BLaER1 (cell line): ENCODE measurements at regions not wholly inside any gene's neighbourhood (a gene's known extent, or its start where the extent isn't known, plus 50 kb on each side); places are given as distances from the start of the nearest gene placed in this dataset.

Experiments used
- H3K27ac ChIP-seq: shearing (Covaris generic); formaldehyde crosslinking; 2 replicates; pipeline ENCODE4 v1.8.1; 2022
- H3K27me3 ChIP-seq: shearing (Covaris generic); formaldehyde crosslinking; 2 replicates; pipeline ENCODE4 v1.8.1; 2022
- H3K36me3 ChIP-seq: shearing (Covaris generic); formaldehyde crosslinking; 2 replicates; pipeline ENCODE4 v1.8.1; 2022
- H3K4me1 ChIP-seq: shearing (Covaris generic); formaldehyde crosslinking; 2 replicates; pipeline ENCODE4 v1.8.1; 2022
- H3K4me2 ChIP-seq: shearing (Covaris generic); formaldehyde crosslinking; 2 replicates; pipeline ENCODE4 v1.8.1; 2022
- H3K4me3 ChIP-seq: shearing (Covaris generic); formaldehyde crosslinking; 2 replicates; pipeline ENCODE4 v1.8.1; 2022
- H3K9ac ChIP-seq: shearing (Covaris generic); formaldehyde crosslinking; 2 replicates; pipeline ENCODE4 v1.8.1; 2022
- H3K9me3 ChIP-seq: shearing (Covaris generic); formaldehyde crosslinking; 2 replicates; pipeline ENCODE4 v1.8.1; 2022
- H4K20me1 ChIP-seq: shearing (Covaris generic); formaldehyde crosslinking; 2 replicates; pipeline ENCODE4 v1.8.1; 2022
- Cebpa-rat ChIP-seq: shearing (Covaris generic); IDR thresholded peaks from 2 replicates; pipeline ENCODE4 v1.8.1; 2022

- no peaks in the 10 kb centered on the region for H3K27me3 ChIP-seq
- no peak overlapping the region for H3K9ac ChIP-seq
- H3K4me1 ChIP-seq = peaks cover 17% of the 10 kb centered on the region
- peaks cover 16% of the 10 kb centered on the region for H3K9me3 ChIP-seq
- no peak overlapping the region for H3K27ac ChIP-seq
- H3K4me2 ChIP-seq = no peak overlapping the region
- TF ChIP-seq Cebpa-rat = no peak
- H3K36me3 ChIP-seq = no peaks in the 10 kb centered on the region
- no peak overlapping the region for H3K4me3 ChIP-seq
- no peaks in the 10 kb centered on the region for H4K20me1 ChIP-seq
Observed at GRCh38 chr3:160139291-160139690, 85.9 kb upstream of the C3orf80 start.

- H3K4me1 ChIP-seq = peaks cover 9% of the 10 kb centered on the region
- H3K4me3 ChIP-seq = no peak overlapping the region
- no peaks in the 10 kb centered on the region for H3K36me3 ChIP-seq
- no peak for TF ChIP-seq Cebpa-rat
- no peak overlapping the region for H3K9ac ChIP-seq
- peaks cover 17% of the 10 kb centered on the region for H3K9me3 ChIP-seq
- H3K27ac ChIP-seq = no peak overlapping the region
- H3K4me2 ChIP-seq = no peak overlapping the region
- no peaks in the 10 kb centered on the region for H4K20me1 ChIP-seq
- no peaks in the 10 kb centered on the region for H3K27me3 ChIP-seq
Observed at GRCh38 chr3:160140756-160141155, 84.5 kb upstream of the C3orf80 start.

- TF ChIP-seq Cebpa-rat = no peak
- Histone ChIP-seq H3K27ac (no peak overlapping the region), H3K9me3 (peaks cover 17% of the 10 kb centered on the region), H3K4me3 (no peak overlapping the region), H3K4me2 (no peak overlapping the region), H3K27me3 (no peaks in the 10 kb centered on the region), H3K36me3 (no peaks in the 10 kb centered on the region), H3K9ac (no peak overlapping the region), H3K4me1 (no peaks in the 10 kb centered on the region), H4K20me1 (no peaks in the 10 kb centered on the region)
Observed at GRCh38 chr3:160141485-160142185, 83.6 kb upstream of the C3orf80 start.

- Histone ChIP-seq H3K36me3 (no peaks in the 10 kb centered on the region), H4K20me1 (no peaks in the 10 kb centered on the region), H3K27me3 (no peaks in the 10 kb centered on the region), H3K9ac (no peak overlapping the region), H3K4me2 (no peak overlapping the region), H3K4me3 (no peak overlapping the region), H3K9me3 (peaks cover 17% of the 10 kb centered on the region), H3K27ac (no peak overlapping the region), H3K4me1 (no peaks in the 10 kb centered on the region)
- TF ChIP-seq Cebpa-rat = no peak
Observed at GRCh38 chr3:160143482-160143881, 81.7 kb upstream of the C3orf80 start.

GRCh38 chr3:160150066-160150465, 75.2 kb upstream of the C3orf80 start:
- no peak overlapping the region for H3K27ac ChIP-seq
- H3K9ac ChIP-seq = no peak overlapping the region
- TF ChIP-seq Cebpa-rat = no peak
- H3K4me3 ChIP-seq = no peak overlapping the region
- no peaks in the 10 kb centered on the region for H3K36me3 ChIP-seq
- H3K9me3 ChIP-seq = no peaks in the 10 kb centered on the region
- H3K27me3 ChIP-seq = no peaks in the 10 kb centered on the region
- H4K20me1 ChIP-seq = no peaks in the 10 kb centered on the region
- no peaks in the 10 kb centered on the region for H3K4me1 ChIP-seq
- no peak overlapping the region for H3K4me2 ChIP-seq

GRCh38 chr3:160150525-160150924, 74.7 kb upstream of the C3orf80 start:
- H3K27ac ChIP-seq = no peak overlapping the region
- TF ChIP-seq Cebpa-rat = no peak

GRCh38 chr3:160152638-160153037, 72.6 kb upstream of the C3orf80 start:
- H3K36me3 ChIP-seq = no peaks in the 10 kb centered on the region
- no peaks in the 10 kb centered on the region for H3K4me1 ChIP-seq
- H3K9ac ChIP-seq = no peak overlapping the region
- no peak overlapping the region for H3K4me3 ChIP-seq
- H3K4me2 ChIP-seq = no peak overlapping the region
- no peak for TF ChIP-seq Cebpa-rat
- no peaks in the 10 kb centered on the region for H3K9me3 ChIP-seq
- no peak overlapping the region for H3K27ac ChIP-seq
- no peaks in the 10 kb centered on the region for H4K20me1 ChIP-seq
- H3K27me3 ChIP-seq = no peaks in the 10 kb centered on the region

More at GRCh38 chr3:160150525-160150924, 74.7 kb upstream of the C3orf80 start:
- Histone ChIP-seq H3K36me3 (no peaks in the 10 kb centered on the region), H3K27me3 (no peaks in the 10 kb centered on the region), H4K20me1 (no peaks in the 10 kb centered on the region), H3K4me3 (no peak overlapping the region), H3K4me1 (no peaks in the 10 kb centered on the region), H3K9me3 (no peaks in the 10 kb centered on the region), H3K9ac (no peak overlapping the region), H3K4me2 (no peak overlapping the region)

- no peak overlapping the region for H3K4me2 ChIP-seq
- H4K20me1 ChIP-seq = no peaks in the 10 kb centered on the region
Observed at GRCh38 chr3:160154033-160154432, 71.2 kb upstream of the C3orf80 start.

GRCh38 chr3:160154596-160154995, 70.6 kb upstream of the C3orf80 start:
- no peak overlapping the region for H3K27ac ChIP-seq
- no peak overlapping the region for H3K4me2 ChIP-seq
- no peaks in the 10 kb centered on the region for H3K36me3 ChIP-seq
- no peaks in the 10 kb centered on the region for H3K9me3 ChIP-seq
- H3K9ac ChIP-seq = no peak overlapping the region
- TF ChIP-seq Cebpa-rat = no peak
- H3K4me3 ChIP-seq = no peak overlapping the region
- H4K20me1 ChIP-seq = no peaks in the 10 kb centered on the region
- no peaks in the 10 kb centered on the region for H3K27me3 ChIP-seq
- H3K4me1 ChIP-seq = no peaks in the 10 kb centered on the region

More at GRCh38 chr3:160154033-160154432, 71.2 kb upstream of the C3orf80 start:
- H3K27me3 ChIP-seq = no peaks in the 10 kb centered on the region
- no peak overlapping the region for H3K9ac ChIP-seq
- H3K9me3 ChIP-seq = no peaks in the 10 kb centered on the region
- no peak overlapping the region for H3K4me3 ChIP-seq
- no peak for TF ChIP-seq Cebpa-rat
- no peaks in the 10 kb centered on the region for H3K36me3 ChIP-seq
- H3K4me1 ChIP-seq = no peaks in the 10 kb centered on the region
- no peak overlapping the region for H3K27ac ChIP-seq

- Histone ChIP-seq H4K20me1 (no peaks in the 10 kb centered on the region), H3K27me3 (no peaks in the 10 kb centered on the region), H3K27ac (no peak overlapping the region), H3K9me3 (no peaks in the 10 kb centered on the region), H3K36me3 (no peaks in the 10 kb centered on the region), H3K4me3 (no peak overlapping the region), H3K4me2 (no peak overlapping the region), H3K9ac (no peak overlapping the region), H3K4me1 (no peaks in the 10 kb centered on the region)
- TF ChIP-seq Cebpa-rat = no peak
Observed at GRCh38 chr3:160157321-160157720, 67.9 kb upstream of the C3orf80 start.

- H3K36me3 ChIP-seq = no peaks in the 10 kb centered on the region
- H3K4me2 ChIP-seq = no peak overlapping the region
- H4K20me1 ChIP-seq = no peaks in the 10 kb centered on the region
- no peak overlapping the region for H3K4me3 ChIP-seq
- H3K4me1 ChIP-seq = no peaks in the 10 kb centered on the region
- no peak for TF ChIP-seq Cebpa-rat
- no peaks in the 10 kb centered on the region for H3K27me3 ChIP-seq
- H3K9me3 ChIP-seq = no peaks in the 10 kb centered on the region
- no peak overlapping the region for H3K27ac ChIP-seq
- no peak overlapping the region for H3K9ac ChIP-seq
Observed at GRCh38 chr3:160159341-160159740, 65.9 kb upstream of the C3orf80 start.
